Testis (tissue), 2 donors: ENCODE measurements at regions not wholly inside any gene's neighbourhood (a gene's known extent, or its start where the extent isn't known, plus 50 kb on each side); places are given as distances from the start of the nearest gene placed in this dataset.
A peak's percentile ranks its signal among the peaks of the same experiment; 100 is the strongest.

ENCODE experiments used
- DNase-seq: peaks from one replicate; pipeline ENCODE4 v3.0.0-alpha.2; 2019
- H3K27ac ChIP-seq, 2 donors: fragments of 200-600 bp; sonication (generic); one replicate each; pipeline ENCODE4 v1.5.1; 2019
- H3K27me3 ChIP-seq: fragments of 200-600 bp; sonication (generic); one replicate; pipeline ENCODE4 v1.5.1; 2019
- H3K36me3 ChIP-seq: fragments of 200-600 bp; sonication (generic); one replicate; pipeline ENCODE4 v1.5.1; 2017; ENCODE audit warnings: low read depth; ENCODE audit errors: missing control alignments
- H3K4me1 ChIP-seq: fragments of 200-600 bp; sonication (generic); one replicate; pipeline ENCODE4 v1.5.1; 2019
- H3K4me3 ChIP-seq, 2 donors: fragments of 200-600 bp; sonication (generic); one replicate each; pipeline ENCODE4 v1.5.1; 2017 to 2019
- H3K9me3 ChIP-seq: fragments of 200-600 bp; sonication (generic); one replicate; pipeline ENCODE4 v1.5.1; 2017
- POLR2A ChIP-seq: fragments of 450-650 bp; IDR thresholded peaks from one replicate; pipeline ENCODE4 v1.6.1; 2017; ENCODE audit warnings: antibody characterized with exemption, mild to moderate bottlenecking, moderate library complexity
- WGBS, 2 donors: methylation state at CpG; one replicate each; pipeline ENCODE4 v1.1.5; 2018; 5-methylcytosine and 5-hydroxymethylcytosine counted together
- intact Hi-C: fragments of 100-400 bp; cut with DNase I; formaldehyde crosslinking; loops from one replicate; pipeline ENCODE4 v1.15.1; 2023; ENCODE audit warnings: low total_unique reads
- TF ChIP-seq, protein P1 (sequence below), 3 experiments: fragments of 450-650 bp in 2 of 3; fragments of 200-600 bp in 1 of 3; sonication (generic) in 1 of 3; IDR thresholded peaks; one replicate each; pipeline ENCODE4 v1.5.1; 2016 to 2019; ENCODE audit warnings: antibody characterized with exemption in 3 of 3, mild to moderate bottlenecking in 2 of 3, moderate library complexity in 1 of 3

DNA sequence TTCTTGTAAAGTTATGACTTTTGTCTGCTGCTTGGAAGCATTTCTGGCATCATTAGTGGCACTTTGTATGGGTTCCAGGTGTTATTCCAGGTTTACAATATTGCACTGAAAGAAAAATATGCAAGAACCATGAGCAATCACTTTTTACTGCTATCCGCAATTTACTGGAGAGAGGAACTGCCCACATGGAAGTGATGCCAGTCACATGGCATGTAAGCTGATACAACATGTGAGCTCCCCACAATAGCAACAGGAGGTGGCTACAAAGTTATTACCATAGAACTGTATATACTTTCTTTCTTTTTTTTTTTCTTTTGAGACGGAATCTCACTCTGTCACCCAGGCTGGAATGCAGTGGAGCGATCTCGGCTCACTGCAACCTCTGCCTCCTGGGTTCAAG lies 1012.1 kb downstream of the BCL11B start:
- Histone ChIP-seq H3K27ac (no peak overlapping the region), H3K36me3 (no peaks in the 10 kb centered on the region), H3K4me1 (peaks cover 2% of the 10 kb centered on the region), H3K27me3 (no peaks in the 10 kb centered on the region), H3K4me3 (no peak overlapping the region), H3K9me3 (no peaks in the 10 kb centered on the region)
- peak; percentile 80 for DNase-seq
- TF ChIP-seq, protein P1, sequence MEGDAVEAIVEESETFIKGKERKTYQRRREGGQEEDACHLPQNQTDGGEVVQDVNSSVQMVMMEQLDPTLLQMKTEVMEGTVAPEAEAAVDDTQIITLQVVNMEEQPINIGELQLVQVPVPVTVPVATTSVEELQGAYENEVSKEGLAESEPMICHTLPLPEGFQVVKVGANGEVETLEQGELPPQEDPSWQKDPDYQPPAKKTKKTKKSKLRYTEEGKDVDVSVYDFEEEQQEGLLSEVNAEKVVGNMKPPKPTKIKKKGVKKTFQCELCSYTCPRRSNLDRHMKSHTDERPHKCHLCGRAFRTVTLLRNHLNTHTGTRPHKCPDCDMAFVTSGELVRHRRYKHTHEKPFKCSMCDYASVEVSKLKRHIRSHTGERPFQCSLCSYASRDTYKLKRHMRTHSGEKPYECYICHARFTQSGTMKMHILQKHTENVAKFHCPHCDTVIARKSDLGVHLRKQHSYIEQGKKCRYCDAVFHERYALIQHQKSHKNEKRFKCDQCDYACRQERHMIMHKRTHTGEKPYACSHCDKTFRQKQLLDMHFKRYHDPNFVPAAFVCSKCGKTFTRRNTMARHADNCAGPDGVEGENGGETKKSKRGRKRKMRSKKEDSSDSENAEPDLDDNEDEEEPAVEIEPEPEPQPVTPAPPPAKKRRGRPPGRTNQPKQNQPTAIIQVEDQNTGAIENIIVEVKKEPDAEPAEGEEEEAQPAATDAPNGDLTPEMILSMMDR (IDR thresholded peaks at IDR 0.05), result no peak
- TF ChIP-seq POLR2A, result no peak
- intact Hi-C loops, result no loop called here
- 42 to 57% methylated on average over 4 of the region's 4 CpGs for WGBS, 2 donors

DNA sequence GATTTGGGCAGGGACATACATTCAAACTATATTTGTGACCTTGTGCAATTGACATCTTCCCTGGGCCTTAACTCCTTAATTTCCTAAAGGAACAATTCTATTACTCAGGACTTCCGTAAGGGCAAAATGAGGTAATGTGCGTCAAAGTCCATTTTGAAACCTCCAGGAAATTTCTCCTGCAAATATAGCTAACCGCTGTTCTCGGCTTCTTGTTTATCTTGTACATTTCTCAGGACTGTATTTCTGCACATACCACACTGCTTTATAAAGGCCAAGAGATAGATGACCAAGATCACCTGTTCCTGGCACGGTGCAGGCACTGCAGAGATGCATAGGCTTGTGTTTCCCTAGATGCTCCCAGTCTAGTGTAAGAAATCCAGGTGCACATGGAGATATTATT lies 1009.4 kb downstream of the BCL11B start:
- WGBS, 2 donors, result 92 to 93% methylated on average over 5 of the region's 5 CpGs
- Histone ChIP-seq H3K9me3 (no peaks in the 10 kb centered on the region), H3K27me3 (no peaks in the 10 kb centered on the region), H3K36me3 (no peaks in the 10 kb centered on the region), H3K4me1 (peaks cover 2% of the 10 kb centered on the region), H3K4me3 (no peak overlapping the region), H3K27ac (no peak overlapping the region)
- TF ChIP-seq POLR2A, result no peak
- TF ChIP-seq, protein P1 (IDR thresholded peaks at IDR 0.05), result no peak
- DNase-seq, result no peak
- intact Hi-C loops, result no loop called here

DNA sequence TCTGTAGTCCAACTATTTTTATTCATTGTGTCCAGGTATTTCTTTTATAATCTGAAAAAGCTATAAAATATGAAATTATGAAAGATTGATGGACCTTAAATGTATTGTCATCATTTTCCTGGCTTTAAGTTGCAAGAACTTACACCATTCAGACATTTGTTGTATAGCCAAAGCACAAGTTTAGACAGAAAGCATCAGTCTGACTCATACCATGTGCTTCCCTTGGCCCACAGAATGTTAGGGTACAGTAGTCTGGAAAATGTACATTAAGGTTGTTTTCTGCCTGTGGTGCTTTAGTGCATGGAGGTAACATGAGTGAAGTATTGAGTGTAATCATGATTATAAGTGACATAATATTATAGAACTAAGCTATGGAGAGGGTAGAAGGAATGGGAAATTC lies 1002.5 kb downstream of the BCL11B start:
- no peak for TF ChIP-seq POLR2A
- TF ChIP-seq, protein P1 (IDR thresholded peaks at IDR 0.05), result no peak
- no peaks in the 10 kb centered on the region for H3K36me3 ChIP-seq
- H3K9me3 ChIP-seq, result no peaks in the 10 kb centered on the region
- no peak overlapping the region for H3K4me3 ChIP-seq
- H3K27ac ChIP-seq, result no peak overlapping the region
- intact Hi-C loops, result no loop called here
- no peaks in the 10 kb centered on the region for H3K27me3 ChIP-seq
- DNase-seq, result no peak
- H3K4me1 ChIP-seq, result no peaks in the 10 kb centered on the region

DNA sequence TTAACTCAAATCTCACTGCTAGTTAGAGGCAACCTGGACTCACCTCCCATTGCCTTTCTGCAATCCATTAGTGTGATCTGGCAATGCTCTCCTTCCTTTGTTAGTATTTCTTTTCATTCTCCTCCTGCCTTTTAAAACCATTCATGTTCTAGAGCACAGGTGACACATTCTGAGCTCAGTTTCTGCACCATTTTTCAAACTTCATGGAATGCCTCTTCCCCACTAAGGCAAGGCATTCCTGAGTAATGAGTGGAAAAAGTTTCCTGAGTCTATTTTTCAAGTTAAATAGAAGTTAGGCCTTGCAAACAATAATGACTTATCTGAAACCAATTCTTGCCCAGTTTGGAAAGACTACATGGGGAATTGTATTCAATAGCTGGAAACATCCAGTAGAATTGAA lies 1001.8 kb downstream of the BCL11B start:
- Histone ChIP-seq H3K27me3 (no peaks in the 10 kb centered on the region), H3K36me3 (no peaks in the 10 kb centered on the region), H3K27ac (no peak overlapping the region), H3K4me3 (no peak overlapping the region), H3K4me1 (no peaks in the 10 kb centered on the region), H3K9me3 (no peaks in the 10 kb centered on the region)
- no peak for DNase-seq
- intact Hi-C loops, result no loop called here
- no peak for TF ChIP-seq POLR2A
- TF ChIP-seq, protein P1 (IDR thresholded peaks at IDR 0.05), result no peak

DNA sequence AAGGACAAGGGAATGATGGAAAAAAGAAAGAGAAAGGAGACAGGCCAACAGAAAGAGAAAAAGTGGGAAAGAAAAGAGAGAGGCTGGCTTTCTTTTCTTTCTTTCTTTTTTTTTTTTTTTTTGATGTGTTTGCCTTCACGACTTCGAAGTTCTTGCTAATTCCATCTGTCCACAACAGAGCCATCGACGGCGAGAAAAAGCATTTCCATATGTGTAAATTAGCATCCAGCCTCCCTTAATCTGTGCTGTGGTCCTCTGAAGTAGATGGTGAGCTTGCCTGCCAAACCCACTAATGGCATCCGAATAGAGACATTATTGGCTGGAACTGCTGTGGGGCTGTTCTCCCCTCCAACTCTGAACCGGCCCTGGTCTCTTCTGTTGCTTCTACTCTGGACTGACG lies 997.4 kb downstream of the BCL11B start:
- TF ChIP-seq, protein P1 (IDR thresholded peaks at IDR 0.05), result no peak
- no peak for TF ChIP-seq POLR2A
- no peaks in the 10 kb centered on the region for H3K4me1 ChIP-seq
- H3K27ac ChIP-seq, result no peak overlapping the region
- no peaks in the 10 kb centered on the region for H3K36me3 ChIP-seq
- no peak for DNase-seq
- no peak overlapping the region for H3K4me3 ChIP-seq
- 88 to 89% methylated on average over 8 of the region's 8 CpGs for WGBS, 2 donors
- H3K27me3 ChIP-seq, result no peaks in the 10 kb centered on the region
- intact Hi-C loops, result no loop called here
- no peaks in the 10 kb centered on the region for H3K9me3 ChIP-seq
